Spleen (tissue), 7 donors: ENCODE measurements at regions not wholly inside any gene's neighbourhood (a gene's known extent, or its start where the extent isn't known, plus 50 kb on each side); places are given as distances from the start of the nearest gene placed in this dataset.

ENCODE experiments used
- POLR2A ChIP-seq, 3 donors: fragments of 450-650 bp; IDR thresholded peaks; one replicate each; pipeline ENCODE4 v1.5.1; 2017; ENCODE audit warnings: antibody characterized with exemption in 3 of 3, mild to moderate bottlenecking in 1 of 3
- TF ChIP-seq, protein P1 (sequence below), 11 experiments: fragments of 200-600 bp in 7 of 11; fragments of 450-650 bp in 4 of 11; sonication (generic) in 4 of 11; IDR thresholded peaks in 8 of 11; conservative IDR thresholded peaks in 3 of 11; 1 replicate in 7 of 11; 2 replicates in 4 of 11; pipeline versions ENCODE4 v1.4.0 to v1.8.0; 2016 to 2021; ENCODE audit warnings: antibody characterized with exemption in 11 of 11, inconsistent platforms in 4 of 11, mild to moderate bottlenecking in 1 of 11
- donor health status: DM: no; HTN: no; CAD: no; lungs with moderate emphysema.
- donor health status: DM: no; HTN: no; CAD: no.
- donor health status: DM: no; HTN: no; CAD: no.

DNA sequence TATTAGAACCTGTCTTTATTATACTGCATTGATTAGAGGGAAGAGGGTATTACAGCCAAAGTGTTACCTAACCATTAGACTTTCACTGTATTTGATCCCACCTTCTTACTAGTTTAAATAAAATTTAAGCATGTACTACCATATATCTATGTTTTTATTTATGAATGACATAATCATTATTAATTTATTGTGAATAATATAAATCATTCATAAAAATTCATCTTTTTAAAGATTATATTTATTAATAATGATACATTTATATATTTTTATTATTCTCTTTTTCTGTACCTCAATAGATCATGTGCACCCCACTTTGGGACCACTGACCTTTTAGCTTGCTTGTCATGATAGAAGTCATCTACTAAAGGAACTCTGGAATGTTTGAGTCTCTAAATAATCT is 223.5 kb upstream of the MARCKS start:
- TF ChIP-seq, protein P1, sequence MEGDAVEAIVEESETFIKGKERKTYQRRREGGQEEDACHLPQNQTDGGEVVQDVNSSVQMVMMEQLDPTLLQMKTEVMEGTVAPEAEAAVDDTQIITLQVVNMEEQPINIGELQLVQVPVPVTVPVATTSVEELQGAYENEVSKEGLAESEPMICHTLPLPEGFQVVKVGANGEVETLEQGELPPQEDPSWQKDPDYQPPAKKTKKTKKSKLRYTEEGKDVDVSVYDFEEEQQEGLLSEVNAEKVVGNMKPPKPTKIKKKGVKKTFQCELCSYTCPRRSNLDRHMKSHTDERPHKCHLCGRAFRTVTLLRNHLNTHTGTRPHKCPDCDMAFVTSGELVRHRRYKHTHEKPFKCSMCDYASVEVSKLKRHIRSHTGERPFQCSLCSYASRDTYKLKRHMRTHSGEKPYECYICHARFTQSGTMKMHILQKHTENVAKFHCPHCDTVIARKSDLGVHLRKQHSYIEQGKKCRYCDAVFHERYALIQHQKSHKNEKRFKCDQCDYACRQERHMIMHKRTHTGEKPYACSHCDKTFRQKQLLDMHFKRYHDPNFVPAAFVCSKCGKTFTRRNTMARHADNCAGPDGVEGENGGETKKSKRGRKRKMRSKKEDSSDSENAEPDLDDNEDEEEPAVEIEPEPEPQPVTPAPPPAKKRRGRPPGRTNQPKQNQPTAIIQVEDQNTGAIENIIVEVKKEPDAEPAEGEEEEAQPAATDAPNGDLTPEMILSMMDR (IDR thresholded peaks at IDR 0.05 in 8 of 11, conservative IDR thresholded peaks at IDR 0.05 in 3 of 11) = no peak
- no peak for TF ChIP-seq POLR2A (IDR thresholded peaks at IDR 0.05)
